ENCODE measurements at regions not wholly inside any gene's neighbourhood (a gene's known extent, or its start where the extent isn't known, plus 50 kb on each side); places are given as distances from the start of the nearest gene placed in this dataset.
"Not testable (repeated sequence)": the region's sequence is repeated elsewhere in the genome, so short reads cannot be mapped to it uniquely, and the experiment has no call there.

DNA sequence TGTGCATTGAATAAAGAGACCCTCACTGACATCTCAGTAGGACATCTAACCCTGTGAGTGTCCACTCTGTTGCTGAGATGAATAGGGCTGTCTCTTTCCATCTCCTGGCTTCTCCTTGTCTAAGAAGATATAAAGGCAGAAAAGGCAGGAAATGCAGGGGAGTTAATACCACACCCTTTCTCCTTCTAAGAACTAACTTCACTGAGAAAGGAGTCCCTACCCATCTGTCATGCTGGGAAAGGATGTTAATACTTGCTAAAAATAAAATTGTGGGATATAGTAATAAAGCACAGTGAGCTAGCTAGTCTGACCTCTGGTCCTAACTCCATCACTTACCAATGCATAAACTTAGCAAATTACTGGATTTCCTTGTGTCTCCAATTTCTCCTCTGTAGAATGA is 213.9 kb upstream of the FIGN start:
- DNase-seq (ENCODE audit: low spot score): no peak

DNA sequence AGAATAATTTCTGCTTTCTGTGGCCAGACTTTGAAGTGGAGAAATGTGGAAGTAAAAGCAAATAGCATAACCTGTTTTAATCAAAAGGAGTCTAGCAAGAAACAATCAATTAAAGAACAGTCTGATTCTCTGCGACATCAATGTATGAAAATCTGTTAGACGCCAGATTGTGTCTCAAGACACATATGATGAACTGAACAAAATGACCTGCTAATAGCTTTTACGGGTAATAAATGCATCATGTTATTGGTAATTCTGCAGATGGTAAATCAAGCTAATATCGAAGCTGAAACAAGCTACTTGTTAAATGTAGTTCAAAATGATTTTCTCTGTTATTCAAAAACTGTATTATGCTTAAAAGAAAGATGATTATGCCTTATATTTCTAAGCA is 208.5 kb upstream of the FIGN start:
- no peak for DNase-seq (ENCODE audit: low spot score)

DNA sequence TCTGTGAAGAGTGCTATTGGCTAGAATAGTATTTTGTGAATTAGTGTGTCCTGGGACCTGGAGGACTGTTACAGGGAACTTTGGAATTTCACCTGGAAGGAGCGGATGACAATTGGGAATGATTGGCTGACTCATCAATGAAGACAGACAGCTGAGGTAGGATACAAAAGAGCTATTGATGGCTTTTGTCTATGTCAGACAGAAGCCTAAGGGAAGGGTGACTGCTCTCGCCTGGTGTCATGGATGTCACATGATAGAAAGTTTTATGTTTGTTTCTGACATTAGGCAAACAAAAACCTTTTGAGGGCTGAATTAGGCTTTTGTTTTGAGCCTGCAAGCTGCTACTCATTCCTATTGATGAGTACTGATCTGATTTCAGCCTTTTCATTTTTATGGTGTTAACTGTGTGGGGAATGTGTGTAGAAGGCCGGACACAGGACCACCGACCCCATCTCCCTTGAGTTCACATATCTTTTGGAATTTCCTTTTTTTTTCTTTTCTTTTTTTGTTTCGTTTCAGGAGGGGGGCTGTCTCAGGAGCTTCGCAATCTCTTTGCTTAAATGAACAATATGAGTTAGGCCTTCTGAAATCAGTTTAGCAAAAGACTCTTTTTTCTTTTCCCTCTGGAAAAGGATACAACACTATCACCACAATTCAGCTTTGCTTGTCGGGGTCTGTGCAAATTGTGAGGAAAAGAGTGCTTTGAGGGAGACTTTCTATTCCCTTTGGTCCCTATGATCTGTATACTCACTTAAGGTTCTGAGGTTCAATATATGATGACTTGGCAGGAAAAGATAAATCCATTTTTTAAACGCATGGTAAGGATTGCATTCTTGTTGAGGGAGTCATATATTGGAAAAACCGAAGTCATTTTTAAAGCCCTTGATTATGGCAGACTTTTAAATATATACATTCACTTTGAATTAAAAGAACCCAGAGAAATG is 207.9 kb upstream of the FIGN start:
- DNase-seq (ENCODE audit: low spot score): no peak

DNA sequence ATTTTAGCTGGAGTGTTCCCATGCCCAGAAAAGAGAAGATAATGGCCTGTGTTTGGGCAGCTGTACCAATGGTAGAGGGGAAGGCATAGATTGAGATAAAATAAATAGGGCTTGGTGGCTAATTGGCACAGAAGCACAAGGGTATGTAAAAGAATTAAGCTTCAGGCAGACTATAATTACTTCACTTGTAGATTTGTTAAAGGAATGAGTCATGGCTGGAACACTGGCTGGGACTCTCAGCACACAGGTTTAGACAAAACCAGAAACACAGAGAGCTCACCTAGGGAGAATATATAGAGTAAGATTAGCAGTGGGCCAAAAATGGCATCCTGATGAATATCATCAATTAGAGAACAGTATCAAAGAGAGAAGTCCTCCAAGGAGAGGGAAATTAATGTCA is 198.3 kb upstream of the FIGN start:
- no peak for DNase-seq (ENCODE audit: low spot score)

DNA sequence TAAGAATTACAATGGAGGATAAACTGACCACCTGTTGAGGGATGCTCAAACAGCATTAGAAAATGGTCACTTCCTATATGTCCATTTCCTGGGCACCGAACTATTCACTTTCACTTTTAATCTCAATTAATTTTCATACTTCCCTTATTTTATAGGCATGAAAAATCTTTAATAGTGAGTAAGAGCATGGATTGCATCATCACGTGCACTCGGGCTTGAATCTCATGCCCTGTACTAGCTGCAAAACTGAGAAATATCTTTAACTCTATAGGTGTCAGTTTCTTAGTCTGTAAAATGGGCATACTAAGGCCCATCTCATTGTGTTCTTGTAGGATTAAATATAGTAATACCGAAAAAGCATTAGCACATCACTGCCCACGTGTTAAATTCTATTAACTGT is 183.9 kb upstream of the FIGN start:
- no peak for DNase-seq (ENCODE audit: low spot score)

DNA sequence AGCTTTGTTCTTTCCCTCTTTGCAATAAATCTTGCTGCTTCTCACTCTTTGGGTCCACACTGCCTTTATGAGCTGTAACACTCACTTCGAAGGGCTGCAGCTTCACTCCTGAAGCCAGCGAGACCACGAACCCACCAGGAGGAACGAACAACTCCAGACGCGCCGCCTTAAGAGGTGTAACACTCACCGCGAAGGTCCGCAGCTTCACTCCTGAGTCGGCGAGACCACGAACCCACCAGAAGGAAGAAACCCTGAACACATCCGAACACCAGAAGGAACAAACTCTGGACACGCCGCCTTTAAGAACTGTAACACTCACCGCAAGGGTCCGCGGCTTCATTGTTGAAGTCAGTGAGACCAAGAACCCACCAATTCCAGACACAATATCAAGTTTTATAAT is 178.7 kb upstream of the FIGN start:
- not testable (repeated sequence) for DNase-seq (ENCODE audit: low spot score)

DNA sequence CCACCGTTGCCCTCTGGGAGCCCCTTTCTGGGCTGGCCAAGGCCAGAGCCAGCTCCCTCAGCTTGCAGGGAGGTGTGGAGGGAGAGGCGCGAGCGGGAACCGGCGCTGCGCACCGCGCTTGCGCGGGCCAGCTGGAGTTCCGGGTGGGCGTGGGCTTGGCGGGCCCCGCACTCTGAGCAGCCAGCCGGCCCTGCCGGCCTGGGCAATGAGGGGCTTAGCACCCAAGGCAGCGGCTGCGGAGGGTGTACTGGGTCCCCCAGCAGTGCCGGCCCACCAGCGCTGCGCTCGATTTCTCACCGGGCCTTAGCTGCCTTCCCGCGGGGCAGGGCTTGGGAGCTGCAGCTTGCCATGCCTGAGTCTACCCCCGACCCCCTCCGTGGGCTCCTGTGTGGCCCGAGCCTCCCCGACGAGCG is 177.7 kb upstream of the FIGN start:
- DNase-seq (ENCODE audit: low spot score): not testable (repeated sequence)

DNA sequence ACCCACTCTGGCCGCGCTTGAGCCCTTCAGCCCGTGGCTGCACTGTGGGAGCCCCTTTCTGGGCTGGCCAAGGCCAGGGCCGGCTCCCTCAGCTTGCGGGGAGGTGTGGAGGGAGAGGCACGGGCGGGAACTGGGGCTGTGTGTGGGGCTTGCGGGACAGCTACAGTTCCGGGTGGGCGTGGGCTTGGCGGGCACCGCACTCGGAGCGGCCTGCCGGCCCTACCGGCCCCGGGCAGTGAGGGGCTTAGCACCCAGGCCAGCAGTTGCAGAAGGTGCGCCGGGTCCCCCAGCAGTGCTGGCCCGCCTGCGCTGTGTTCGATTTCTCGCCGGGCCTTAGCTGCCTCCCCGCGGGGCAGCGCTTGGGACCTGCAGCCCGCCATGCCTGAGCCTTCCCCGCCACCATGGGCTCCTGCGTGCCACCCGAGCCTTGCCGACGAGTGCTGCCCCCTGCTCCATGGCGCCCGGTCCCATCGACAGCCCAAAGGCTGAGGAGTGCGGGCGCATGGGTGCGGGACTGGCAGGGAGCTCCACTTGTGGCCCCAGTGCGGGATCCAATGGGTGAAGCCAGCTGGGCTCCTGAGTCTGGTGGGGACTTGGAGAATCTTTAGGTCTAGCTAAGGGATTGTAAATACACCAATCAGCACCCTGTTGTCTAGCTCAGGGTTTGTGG is 173.7 kb upstream of the FIGN start:
- DNase-seq (ENCODE audit: low spot score): no peak

DNA sequence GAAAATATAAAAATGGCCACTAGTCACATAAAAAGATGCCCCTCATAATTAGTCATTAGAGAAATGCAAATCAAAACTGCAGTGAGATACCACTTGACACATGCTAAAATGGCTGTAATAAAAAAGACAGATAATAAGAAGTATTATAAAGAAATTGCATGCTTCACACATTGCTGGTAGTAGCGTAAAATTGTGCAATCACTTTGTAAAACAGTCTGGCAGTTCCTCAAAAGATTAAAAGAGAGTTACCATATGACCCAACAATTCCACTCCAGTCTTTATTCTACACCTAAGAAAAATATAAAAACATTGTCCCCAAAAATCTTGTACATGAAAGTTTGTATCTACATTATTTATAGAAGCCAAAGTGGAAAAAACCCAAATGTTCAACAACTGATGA is 170.6 kb upstream of the FIGN start:
- no peak for DNase-seq (ENCODE audit: low spot score)

DNA sequence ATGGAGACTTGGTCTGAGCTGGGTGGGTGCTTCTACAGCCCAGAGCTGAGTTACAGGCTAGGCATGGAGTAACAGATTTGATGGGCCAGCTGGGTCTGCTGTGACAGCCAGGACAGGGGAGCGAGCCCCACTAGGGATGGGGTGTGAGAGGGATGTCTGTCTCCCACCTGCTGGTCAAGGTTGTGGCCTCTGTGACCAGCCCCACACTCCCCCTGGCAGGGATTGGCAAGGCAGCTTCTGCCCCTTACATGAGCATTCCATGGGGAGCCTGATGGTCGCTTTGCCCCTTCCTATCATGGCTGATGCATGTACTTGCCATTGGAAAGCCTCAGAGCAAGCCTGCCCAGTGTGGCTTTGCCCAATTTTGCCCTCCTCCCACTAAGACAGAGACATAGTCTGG is 162.0 kb upstream of the FIGN start:
- no peak for DNase-seq (ENCODE audit: low spot score)

DNA sequence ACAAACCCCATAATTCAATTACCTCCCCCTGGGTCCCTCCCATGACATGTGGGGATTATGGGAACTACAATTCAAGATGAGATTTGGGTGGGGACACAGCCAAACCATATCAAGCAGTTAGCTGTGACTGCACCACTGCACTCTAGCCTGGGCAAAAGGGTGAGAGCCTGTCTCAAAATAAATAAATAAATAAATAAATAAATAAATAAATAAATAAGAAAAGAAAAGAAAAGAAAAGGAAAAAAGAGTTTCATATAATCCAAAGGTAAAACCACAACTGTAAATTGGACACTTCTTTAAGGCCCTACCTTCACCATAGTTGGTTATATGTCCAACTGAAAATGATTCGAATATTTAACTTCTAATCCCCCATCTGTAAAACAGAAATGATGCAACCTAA is 157.6 kb upstream of the FIGN start:
- not testable (repeated sequence) for DNase-seq (ENCODE audit: low spot score)

DNA sequence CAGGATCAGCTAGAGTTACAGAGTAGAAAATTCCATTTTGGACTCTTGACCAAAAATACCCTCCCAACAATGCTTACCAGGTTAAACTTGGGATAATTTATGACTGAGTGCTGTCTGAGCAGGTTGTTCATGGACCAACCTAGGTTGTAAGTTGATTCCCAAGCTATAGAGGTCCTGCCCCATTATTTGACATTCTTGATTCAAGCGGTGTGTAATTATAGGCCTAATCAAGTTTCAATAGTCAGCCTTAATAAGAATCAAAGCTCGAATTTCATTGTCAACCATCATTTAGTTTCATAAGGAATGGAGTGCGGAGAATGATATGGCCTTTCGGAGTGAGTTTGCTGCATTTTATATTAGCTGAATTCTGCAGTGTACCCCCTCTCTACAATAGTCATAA is 152.8 kb upstream of the FIGN start:
- DNase-seq (ENCODE audit: low spot score): no peak

DNA sequence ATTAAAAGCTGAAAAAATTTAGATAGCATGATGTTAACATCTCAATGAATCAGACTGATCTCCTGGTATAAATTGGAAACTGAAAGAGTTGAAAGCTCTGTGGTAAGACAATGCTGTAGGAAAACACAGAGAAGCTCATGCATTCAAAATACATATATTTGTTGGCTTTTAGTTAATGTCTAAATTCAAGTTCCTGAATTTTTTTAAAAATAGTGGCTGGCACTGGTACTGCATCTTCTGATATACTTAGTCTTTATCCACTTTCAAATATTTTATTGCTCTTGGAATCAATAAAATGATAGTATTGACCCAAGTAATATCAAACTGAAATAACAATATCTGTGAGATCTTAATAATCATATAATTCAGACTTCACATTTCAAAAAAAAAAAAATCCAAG is 151.4 kb upstream of the FIGN start:
- no peak for DNase-seq (ENCODE audit: low spot score)

DNA sequence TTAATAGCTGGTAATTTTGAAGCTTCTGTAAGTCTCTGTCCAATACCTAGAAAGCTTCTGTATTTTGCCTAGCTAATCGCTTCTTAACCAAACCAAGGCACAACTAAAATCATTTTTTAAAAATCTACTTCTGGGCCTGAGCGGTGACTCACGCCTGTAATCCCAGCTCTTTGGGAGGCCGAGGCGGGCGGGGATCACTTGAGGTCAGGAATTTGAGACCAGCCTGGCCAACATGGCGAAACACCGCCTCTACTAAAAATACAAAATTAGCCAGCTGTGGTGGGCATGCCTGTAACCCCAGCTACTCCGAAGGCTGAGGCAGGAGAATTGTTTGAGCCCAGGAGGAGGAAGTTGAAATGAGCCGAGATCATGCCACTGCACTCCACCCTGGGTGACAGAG is 148.6 kb upstream of the FIGN start:
- DNase-seq (ENCODE audit: low spot score): no peak

DNA sequence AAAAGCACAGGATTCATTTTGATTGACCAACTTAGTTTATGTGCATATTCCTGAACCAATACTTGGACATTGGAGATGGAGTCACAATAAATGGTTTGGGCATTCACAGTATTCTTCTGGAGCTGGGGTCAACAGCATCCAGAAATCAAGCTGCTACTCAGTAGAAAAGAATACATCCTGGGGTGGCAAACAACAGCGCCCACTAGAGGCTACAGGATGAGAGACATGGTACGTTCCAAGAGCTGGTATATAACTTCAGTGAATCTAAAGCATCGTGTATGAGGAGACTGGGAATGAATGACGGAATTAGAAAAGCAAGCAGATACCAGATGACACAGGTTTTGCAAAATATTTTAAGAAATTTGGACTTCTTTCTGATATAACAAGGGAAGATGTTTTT is 142.9 kb upstream of the FIGN start:
- no peak for DNase-seq (ENCODE audit: low spot score)

DNA sequence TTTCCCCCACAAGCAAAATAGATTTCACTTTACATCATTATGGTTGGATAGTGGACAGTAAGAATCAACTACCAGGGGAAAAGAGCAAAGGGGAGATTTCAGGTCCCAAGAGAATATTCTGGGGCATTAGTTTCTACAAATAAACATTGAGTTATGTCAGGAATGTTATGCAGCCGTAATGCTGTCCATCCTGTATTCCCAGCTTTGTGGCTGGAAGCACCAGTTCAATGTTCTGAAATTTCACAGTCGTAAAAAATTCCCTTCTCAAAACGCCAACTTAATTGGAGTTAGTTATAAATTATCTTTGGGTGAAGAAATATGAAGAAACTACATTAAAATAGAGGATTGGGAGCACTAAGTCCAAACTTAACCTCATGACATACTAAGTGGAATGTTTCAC is 141.5 kb upstream of the FIGN start:
- no peak for DNase-seq (ENCODE audit: low spot score)

DNA sequence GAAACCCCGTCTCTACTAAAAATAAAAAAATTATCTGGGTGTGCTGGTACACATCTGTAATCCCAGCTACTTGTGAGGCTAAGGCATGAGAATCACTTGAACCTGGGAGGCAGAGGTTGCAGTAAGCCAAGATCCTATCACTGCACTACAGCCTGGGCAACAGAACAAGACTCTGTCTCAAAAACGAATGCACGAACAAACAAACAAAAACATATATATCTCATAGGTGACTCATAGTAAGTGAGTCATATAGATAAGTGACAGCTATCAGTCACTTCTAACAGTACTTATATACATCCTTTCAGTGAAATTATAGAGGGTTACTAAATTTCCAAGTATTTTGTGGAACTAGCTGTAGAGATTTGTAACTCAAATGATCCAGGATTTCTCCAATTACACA is 127.3 kb upstream of the FIGN start:
- no peak for DNase-seq (ENCODE audit: low spot score)

DNA sequence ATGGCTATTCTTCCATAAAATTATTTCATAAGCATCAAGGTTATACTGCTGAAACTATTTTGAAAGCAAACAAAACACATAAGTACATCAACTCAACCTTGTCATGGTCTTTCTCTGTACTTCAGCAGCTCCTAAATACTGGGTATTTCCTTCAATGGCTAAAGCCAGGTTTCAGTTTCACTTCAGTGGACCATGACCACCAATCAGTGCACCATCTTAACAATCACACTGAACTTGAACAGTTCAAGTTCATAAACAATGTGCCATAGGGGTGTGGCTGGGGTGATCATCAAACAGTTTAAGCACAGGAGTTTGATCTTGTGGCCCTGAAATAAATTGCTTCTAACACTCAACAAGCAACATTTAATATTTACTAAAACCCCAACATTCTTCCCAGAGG is 124.1 kb upstream of the FIGN start:
- DNase-seq (ENCODE audit: low spot score): no peak

DNA sequence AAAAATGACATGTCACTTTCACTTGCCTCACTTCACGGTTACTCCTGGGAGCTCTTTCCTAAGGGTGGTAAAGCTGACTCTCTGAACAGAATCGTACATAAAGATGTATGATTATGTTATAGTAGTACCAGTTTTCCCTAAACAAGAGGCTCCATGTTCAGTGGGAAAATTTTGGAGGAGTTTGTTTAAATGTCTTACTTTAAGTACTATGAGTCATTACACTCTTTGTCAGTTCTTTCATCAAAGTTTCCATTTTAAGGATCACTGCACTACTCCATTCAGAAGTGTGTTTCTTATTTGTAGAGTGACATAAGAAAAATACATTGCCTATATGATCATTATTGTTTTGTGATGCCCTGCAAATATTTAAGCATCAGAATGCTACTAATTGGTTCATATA is 121.1 kb upstream of the FIGN start:
- DNase-seq (ENCODE audit: low spot score): no peak

DNA sequence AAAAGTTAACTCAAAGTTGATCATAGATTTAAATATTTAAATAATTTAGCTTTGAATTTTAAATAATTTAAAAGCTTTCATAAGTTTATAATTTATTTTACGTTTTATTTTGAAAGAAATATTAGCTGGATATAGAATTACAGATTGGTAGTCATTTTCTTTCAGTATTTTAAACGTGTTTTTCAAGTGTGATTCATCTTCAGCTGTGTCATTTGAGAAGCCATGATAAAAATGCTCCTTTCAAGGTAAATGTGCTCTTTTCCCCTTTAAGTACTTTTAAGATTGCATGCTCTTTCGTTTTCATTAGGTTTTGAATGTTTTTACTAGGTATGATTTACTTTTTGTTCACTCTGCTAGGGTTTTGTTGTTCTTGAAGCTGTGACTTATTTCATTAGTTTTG is 116.8 kb upstream of the FIGN start:
- DNase-seq (ENCODE audit: low spot score): no peak

DNA sequence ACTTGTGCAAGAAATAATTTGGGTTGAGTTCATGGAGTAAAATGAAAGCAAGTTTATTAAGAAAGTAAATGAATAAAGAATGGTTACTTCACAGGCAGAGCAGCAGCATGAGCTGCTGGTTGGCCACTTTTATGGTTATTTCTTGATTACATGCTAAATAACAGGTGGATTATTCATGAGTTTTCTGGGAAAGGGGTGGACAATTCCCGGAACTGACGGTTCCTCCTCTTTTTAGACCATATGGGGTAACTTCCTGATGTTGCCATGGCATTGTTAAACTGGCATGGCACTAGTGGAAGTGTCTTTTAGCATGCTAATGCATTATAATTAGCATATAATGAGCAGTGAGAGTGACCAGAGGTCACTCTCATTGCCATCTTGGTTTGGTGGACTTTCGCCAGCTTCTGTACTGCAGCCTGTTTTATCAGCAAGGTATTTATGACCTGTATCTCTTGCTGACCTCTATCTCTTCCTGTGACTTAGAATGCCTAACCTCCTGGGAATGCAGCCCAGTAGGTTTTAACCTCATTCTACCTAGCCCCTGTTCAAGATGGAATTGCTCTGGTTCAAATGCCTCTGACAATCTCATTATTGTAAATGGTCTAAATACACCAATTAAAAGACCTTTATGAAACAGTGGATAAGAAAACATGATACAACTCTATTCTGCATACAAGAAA is 114.1 kb upstream of the FIGN start:
- DNase-seq (ENCODE audit: low spot score): no peak

DNA sequence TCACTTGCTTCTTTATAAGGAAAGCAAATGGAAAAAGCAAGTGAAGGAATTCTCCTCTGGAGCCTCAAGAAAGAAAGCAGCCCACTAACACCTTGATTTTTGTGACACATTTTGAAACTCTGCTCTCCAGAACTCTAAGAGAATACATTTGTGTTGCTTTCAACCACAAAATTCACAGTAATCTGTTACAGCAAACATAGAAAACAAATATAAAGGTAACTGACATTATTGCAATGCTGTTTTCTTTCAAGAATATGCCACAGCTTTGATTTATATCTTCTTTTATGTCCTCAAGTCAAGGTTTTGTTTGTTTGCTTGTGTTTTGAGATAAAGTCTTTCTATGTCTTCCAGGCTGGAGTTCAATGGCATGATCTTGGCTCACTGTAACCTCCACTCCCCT is 103.1 kb upstream of the FIGN start:
- DNase-seq (ENCODE audit: low spot score): no peak

DNA sequence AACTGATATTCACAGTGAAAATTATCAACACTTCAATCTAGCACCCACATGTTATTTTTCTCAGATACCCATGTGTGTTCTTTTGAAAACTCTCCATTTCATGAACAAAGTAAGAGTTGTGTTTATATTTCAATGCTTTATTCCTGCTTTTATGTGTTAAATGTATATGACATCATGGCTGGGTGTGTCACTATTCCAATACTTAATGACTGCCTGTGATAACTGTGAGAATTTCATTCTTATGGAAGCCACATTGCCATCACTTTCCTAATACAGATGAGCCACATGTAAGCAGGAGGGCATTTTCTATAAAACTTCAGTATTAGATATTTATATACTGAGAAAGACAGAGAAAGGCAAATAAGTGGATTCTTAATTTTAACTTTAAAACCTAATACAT is 100.4 kb upstream of the FIGN start:
- DNase-seq (ENCODE audit: low spot score): no peak
